Loucy (cell line): ENCODE measurements at regions not wholly inside any gene's neighbourhood (a gene's known extent, or its start where the extent isn't known, plus 50 kb on each side); places are given as distances from the start of the nearest gene placed in this dataset.

Experiments used
- CTCF ChIP-seq: fragments of 200-600 bp; sonication (generic); conservative IDR thresholded peaks from 2 replicates; pipeline ENCODE4 v1.5.1; 2014; ENCODE audit warnings: mild to moderate bottlenecking, antibody characterized with exemption, low read length
- EZH2phosphoT487 ChIP-seq: fragments of 200-600 bp; IDR thresholded peaks from 2 replicates; pipeline ENCODE4 v1.6.1; 2018; ENCODE audit warnings: antibody characterized with exemption, mild to moderate bottlenecking, moderate library complexity, borderline replicate concordance

GRCh38 chr12:130219929-130220705, 57.9 kb downstream of the FZD10 start:
- TF ChIP-seq CTCF (no peak), EZH2phosphoT487 (no peak)
